DMS153 treated with DMSO at 0.1 percent for 48 hours (cell line): ENCODE measurements at regions not wholly inside any gene's neighbourhood (a gene's known extent, or its start where the extent isn't known, plus 50 kb on each side); places are given as distances from the start of the nearest gene placed in this dataset.

Experiments
- DNase-seq: peaks from one replicate; lab custom pipeline; 2025; ENCODE audit not compliant: unreplicated experiment; lab: John Stamatoyannopoulos, UW

GRCh38 chr6:16857969-16858592, 96.8 kb upstream of the ATXN1 start:
- DNase-seq: no peak

GRCh38 chr6:16855460-16855859, 94.2 kb upstream of the ATXN1 start:
- DNase-seq: no peak

GRCh38 chr6:16854986-16855385, 93.7 kb upstream of the ATXN1 start:
- DNase-seq: no peak

- DNase-seq: no peak
Measured at GRCh38 chr6:16852671-16853070, 91.4 kb upstream of the ATXN1 start.

GRCh38 chr6:16851758-16852157, 90.5 kb upstream of the ATXN1 start:
- DNase-seq: no peak

- DNase-seq: no peak
Measured at GRCh38 chr6:16851044-16851540, 89.8 kb upstream of the ATXN1 start.

GRCh38 chr6:16850681-16851026, 89.4 kb upstream of the ATXN1 start:
- DNase-seq: no peak

- DNase-seq: no peak
Measured at GRCh38 chr6:16849988-16850680, 88.9 kb upstream of the ATXN1 start.

GRCh38 chr6:16849280-16849987, 88.2 kb upstream of the ATXN1 start:
- DNase-seq: no peak

GRCh38 chr6:16846399-16846778, 85.1 kb upstream of the ATXN1 start:
- DNase-seq: no peak

- DNase-seq: no peak
Measured at GRCh38 chr6:16844183-16844582, 82.9 kb upstream of the ATXN1 start.

- no peak for DNase-seq
Measured at GRCh38 chr6:16842676-16843075, 81.4 kb upstream of the ATXN1 start.

GRCh38 chr6:16841241-16841640, 80.0 kb upstream of the ATXN1 start:
- DNase-seq: no peak

GRCh38 chr6:16840725-16841124, 79.5 kb upstream of the ATXN1 start:
- DNase-seq: no peak

GRCh38 chr6:16840291-16840690, 79.0 kb upstream of the ATXN1 start:
- no peak for DNase-seq

GRCh38 chr6:16839631-16840179, 78.4 kb upstream of the ATXN1 start:
- DNase-seq: no peak

GRCh38 chr6:16837217-16837972, 76.1 kb upstream of the ATXN1 start:
- DNase-seq: no peak

GRCh38 chr6:16836144-16836981, 75.1 kb upstream of the ATXN1 start:
- no peak for DNase-seq

- DNase-seq: no peak
Measured at GRCh38 chr6:16834242-16834641, 73.0 kb upstream of the ATXN1 start.

GRCh38 chr6:16832721-16833120, 71.5 kb upstream of the ATXN1 start:
- DNase-seq: no peak
